GM12878 (cell line): ENCODE measurements at regions not wholly inside any gene's neighbourhood (a gene's known extent, or its start where the extent isn't known, plus 50 kb on each side); places are given as distances from the start of the nearest gene placed in this dataset.
"Not testable (repeated sequence)": the region's sequence is repeated elsewhere in the genome, so short reads cannot be mapped to it uniquely, and the experiment has no call there.

ENCODE experiments used
- EZH2 ChIP-seq: IDR thresholded peaks from 2 replicates; pipeline ENCODE4 v1.6.1; 2012; ENCODE audit warnings: low read depth, mild to moderate bottlenecking, control low read depth, inconsistent platforms, low read length, borderline replicate concordance; ENCODE audit not compliant: control insufficient read depth
- NFIC ChIP-seq: IDR thresholded peaks from 2 replicates; pipeline ENCODE4 v1.6.1; 2012; ENCODE audit warnings: low read depth, mild to moderate bottlenecking, inconsistent platforms, low read length, moderate library complexity
- POLR2A ChIP-seq: IDR thresholded peaks from 2 replicates; pipeline ENCODE4 v1.6.1; 2011; ENCODE audit warnings: low read depth, mild to moderate bottlenecking, low read length
- POLR2AphosphoS5 ChIP-seq: IDR thresholded peaks from 2 replicates; pipeline ENCODE4 v1.6.1; 2011; ENCODE audit warnings: mild to moderate bottlenecking, low read length, inconsistent platforms
- RAD21 ChIP-seq: IDR thresholded peaks from 2 replicates; pipeline ENCODE4 v1.6.1; 2011; ENCODE audit warnings: mild to moderate bottlenecking, low read depth, low read length, moderate library complexity; ENCODE audit not compliant: insufficient read depth
- ZNF384 ChIP-seq: IDR thresholded peaks from 2 replicates; pipeline ENCODE4 v1.6.1; 2012; ENCODE audit warnings: low read depth, mild to moderate bottlenecking, low read length, improper control_type of control experiment, borderline replicate concordance
- TF ChIP-seq, protein P1 (sequence below), 3 experiments: IDR thresholded peaks in 2 of 3; conservative IDR thresholded peaks in 1 of 3; 2 replicates each; pipeline ENCODE4 v1.5.1; 2011; ENCODE audit warnings: low read depth in 3 of 3, low read length in 3 of 3, mild to moderate bottlenecking in 3 of 3, control low read depth in 2 of 3, moderate library complexity in 2 of 3, inconsistent platforms in 1 of 3, mixed read lengths in 1 of 3; ENCODE audit not compliant: control insufficient read depth in 2 of 3, insufficient read depth in 1 of 3; ENCODE audit errors: extremely low read depth in 1 of 3
- TF ChIP-seq, protein P2 (sequence below): fragments of 450-650 bp; IDR thresholded peaks from 2 replicates; pipeline ENCODE4 v1.6.1; 2016; ENCODE audit warnings: mild to moderate bottlenecking
- TF ChIP-seq, protein P3 (sequence below): IDR thresholded peaks from 2 replicates; pipeline ENCODE4 v1.6.1; 2012; ENCODE audit warnings: mild to moderate bottlenecking, low read depth, low read length

DNA sequence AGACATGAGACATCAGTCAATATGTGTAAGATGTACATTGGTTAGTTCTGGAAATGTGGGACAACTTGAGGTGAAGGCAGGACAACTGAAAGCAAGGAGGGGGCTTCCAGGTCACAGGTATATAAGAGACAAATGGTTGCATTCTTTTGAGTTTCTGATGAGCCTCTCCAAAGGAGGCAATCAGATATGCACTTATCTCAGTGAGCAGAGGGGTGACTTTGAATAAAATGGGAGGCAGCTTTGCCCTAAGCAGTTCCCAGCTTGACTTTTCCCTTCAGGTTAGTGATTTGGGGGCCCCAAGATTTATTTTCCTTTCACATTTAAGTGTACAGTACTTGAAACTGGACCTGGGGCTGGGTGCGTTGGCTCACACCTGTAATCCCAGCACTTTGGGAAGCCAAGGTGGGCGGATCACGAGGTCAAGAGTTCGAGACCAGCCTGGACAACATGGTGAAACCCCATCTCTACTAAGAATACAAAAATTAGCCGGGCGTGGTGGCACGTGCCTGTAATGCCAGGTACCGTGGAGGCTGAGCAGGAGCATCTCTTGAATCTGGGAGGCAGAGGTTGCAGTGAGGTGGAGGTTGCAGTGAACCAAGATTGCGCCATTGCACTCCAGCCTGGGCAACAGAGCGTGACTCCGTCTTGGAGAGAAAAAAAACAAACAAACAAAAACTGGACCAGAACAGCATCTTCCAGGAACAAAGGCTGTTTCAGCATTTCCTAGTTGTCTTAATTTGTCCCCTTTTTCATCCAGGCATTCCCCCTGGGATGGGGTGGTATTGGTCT, 130.9 kb upstream of the ZNF746 start:
- TF ChIP-seq NFIC, POLR2A, POLR2AphosphoS5, EZH2, ZNF384, RAD21: not testable (repeated sequence)
- TF ChIP-seq, protein P1, sequence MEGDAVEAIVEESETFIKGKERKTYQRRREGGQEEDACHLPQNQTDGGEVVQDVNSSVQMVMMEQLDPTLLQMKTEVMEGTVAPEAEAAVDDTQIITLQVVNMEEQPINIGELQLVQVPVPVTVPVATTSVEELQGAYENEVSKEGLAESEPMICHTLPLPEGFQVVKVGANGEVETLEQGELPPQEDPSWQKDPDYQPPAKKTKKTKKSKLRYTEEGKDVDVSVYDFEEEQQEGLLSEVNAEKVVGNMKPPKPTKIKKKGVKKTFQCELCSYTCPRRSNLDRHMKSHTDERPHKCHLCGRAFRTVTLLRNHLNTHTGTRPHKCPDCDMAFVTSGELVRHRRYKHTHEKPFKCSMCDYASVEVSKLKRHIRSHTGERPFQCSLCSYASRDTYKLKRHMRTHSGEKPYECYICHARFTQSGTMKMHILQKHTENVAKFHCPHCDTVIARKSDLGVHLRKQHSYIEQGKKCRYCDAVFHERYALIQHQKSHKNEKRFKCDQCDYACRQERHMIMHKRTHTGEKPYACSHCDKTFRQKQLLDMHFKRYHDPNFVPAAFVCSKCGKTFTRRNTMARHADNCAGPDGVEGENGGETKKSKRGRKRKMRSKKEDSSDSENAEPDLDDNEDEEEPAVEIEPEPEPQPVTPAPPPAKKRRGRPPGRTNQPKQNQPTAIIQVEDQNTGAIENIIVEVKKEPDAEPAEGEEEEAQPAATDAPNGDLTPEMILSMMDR (IDR thresholded peaks at IDR 0.05 in 2 of 3, conservative IDR thresholded peaks at IDR 0.05 in 1 of 3; ENCODE audit: control insufficient read depth in 2 of 3, extremely low read depth in 1 of 3, insufficient read depth in 1 of 3, low read depth in 3 of 3, low read length in 3 of 3) = not testable (repeated sequence)
- TF ChIP-seq, protein P2, sequence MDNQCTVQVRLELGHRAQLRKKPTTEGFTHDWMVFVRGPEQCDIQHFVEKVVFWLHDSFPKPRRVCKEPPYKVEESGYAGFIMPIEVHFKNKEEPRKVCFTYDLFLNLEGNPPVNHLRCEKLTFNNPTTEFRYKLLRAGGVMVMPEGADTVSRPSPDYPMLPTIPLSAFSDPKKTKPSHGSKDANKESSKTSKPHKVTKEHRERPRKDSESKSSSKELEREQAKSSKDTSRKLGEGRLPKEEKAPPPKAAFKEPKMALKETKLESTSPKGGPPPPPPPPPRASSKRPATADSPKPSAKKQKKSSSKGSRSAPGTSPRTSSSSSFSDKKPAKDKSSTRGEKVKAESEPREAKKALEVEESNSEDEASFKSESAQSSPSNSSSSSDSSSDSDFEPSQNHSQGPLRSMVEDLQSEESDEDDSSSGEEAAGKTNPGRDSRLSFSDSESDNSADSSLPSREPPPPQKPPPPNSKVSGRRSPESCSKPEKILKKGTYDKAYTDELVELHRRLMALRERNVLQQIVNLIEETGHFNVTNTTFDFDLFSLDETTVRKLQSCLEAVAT = not testable (repeated sequence)
- TF ChIP-seq, protein P3, sequence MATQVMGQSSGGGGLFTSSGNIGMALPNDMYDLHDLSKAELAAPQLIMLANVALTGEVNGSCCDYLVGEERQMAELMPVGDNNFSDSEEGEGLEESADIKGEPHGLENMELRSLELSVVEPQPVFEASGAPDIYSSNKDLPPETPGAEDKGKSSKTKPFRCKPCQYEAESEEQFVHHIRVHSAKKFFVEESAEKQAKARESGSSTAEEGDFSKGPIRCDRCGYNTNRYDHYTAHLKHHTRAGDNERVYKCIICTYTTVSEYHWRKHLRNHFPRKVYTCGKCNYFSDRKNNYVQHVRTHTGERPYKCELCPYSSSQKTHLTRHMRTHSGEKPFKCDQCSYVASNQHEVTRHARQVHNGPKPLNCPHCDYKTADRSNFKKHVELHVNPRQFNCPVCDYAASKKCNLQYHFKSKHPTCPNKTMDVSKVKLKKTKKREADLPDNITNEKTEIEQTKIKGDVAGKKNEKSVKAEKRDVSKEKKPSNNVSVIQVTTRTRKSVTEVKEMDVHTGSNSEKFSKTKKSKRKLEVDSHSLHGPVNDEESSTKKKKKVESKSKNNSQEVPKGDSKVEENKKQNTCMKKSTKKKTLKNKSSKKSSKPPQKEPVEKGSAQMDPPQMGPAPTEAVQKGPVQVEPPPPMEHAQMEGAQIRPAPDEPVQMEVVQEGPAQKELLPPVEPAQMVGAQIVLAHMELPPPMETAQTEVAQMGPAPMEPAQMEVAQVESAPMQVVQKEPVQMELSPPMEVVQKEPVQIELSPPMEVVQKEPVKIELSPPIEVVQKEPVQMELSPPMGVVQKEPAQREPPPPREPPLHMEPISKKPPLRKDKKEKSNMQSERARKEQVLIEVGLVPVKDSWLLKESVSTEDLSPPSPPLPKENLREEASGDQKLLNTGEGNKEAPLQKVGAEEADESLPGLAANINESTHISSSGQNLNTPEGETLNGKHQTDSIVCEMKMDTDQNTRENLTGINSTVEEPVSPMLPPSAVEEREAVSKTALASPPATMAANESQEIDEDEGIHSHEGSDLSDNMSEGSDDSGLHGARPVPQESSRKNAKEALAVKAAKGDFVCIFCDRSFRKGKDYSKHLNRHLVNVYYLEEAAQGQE = not testable (repeated sequence)
